HG03066 (cell line): ENCODE measurements at regions not wholly inside any gene's neighbourhood (a gene's known extent, or its start where the extent isn't known, plus 50 kb on each side); places are given as distances from the start of the nearest gene placed in this dataset.
"Not testable (repeated sequence)": the region's sequence is repeated elsewhere in the genome, so short reads cannot be mapped to it uniquely, and the experiment has no call there.

Experiments
- ATAC-seq: cut with Tn5 transposase; IDR thresholded peaks from one replicate; pipeline ENCODE4 v1.9.1; 2021; ENCODE audit warnings: low read depth; ENCODE audit not compliant: unreplicated experiment

DNA sequence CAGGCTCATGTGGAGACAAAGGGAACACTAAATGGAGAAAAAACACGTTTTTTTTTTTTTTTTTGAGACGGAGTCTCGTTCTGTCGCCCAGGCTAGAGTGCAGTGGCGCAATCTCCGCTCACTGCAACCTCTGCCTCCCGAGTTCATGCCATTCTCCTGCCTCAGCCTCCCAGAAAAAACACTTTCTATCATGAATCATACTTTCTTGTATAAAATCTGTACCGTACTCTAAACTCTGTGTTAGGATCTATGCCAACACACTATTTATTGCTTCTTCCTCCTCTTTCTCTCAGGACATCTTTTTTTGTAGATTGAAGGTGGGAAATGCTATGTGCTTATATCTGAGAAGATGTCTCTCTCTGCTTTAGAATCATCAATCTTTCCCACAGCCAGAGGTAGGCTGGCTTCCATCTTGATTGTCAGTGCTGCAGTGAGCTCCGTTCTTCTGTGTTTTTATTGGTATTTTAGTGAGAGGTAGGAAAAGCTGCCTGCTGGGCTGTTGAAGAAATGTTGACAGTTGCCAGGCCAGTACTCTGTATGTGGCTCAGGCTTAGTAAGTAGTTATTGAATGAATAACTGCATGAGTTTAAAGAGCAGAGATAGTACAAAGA, 101.1 kb downstream of the GPR85 start:
- ATAC-seq: no peak

DNA sequence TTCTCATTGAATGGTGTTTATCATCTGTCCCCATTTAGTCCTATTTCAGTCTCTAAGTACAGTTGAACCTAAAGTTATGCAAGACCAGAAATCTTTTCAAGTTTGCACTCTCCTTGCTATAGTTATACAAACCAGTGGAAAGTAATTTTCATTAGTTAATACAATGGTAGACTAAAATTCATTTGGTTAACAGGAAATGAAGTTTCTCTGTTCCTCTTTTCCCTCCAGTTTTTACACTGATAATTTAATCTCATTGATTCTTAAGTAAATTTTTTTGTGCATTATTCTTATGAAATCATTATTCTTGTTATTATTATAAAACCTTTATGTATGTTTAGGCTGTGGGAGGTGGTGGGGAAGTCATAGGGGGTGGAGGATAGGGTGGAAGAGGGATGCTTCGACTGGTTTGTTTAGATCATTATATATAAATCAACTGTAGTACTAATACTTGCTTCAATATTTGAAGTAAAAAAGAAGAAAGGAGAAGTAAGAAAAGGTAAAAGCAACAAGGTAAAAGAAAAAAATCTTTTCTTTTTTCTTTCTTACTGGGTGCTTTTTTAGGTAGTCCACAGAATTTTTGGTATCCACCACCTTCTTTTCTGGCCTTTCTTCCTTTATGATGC, 104.1 kb downstream of the GPR85 start:
- peak; percentile 61 for ATAC-seq

DNA sequence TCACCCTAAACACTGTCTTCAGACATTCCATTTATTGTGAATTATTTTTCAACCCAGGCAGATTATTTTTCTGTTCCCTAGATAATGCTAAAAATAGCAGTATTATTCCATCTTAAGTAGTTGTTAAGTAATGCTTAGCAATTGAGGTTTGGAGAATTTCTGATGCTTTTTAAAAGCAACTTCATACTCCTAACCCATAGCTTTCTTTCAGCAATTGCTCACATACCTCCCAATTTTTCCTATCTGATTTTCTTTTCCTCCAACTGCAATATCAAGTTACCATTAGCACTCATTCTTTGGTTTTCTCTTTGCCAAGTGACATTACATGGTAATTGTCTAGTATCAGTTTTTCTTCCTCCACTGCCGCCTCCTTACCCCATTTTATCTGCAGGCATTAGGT, 104.7 kb downstream of the GPR85 start:
- ATAC-seq: no peak

DNA sequence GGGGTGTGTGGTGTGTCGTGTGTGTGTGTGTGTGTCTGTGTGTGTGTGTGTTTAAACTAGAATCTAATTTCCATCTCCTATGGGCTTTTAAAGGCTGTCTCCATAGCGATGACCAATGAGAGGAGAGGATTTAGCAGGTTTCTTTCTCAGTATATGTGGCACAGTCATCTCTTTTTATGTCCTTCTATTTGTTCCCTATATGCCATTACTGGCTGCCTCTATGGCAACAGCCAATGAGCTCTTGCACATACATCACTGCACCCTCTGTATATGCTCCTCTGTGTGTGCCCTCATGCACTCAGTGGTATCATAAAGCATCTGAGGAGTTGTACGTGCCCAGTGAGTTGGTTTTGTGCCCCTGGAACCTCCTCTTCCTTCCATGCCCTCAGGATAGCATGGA, 107.6 kb downstream of the GPR85 start:
- ATAC-seq: not testable (repeated sequence)

DNA sequence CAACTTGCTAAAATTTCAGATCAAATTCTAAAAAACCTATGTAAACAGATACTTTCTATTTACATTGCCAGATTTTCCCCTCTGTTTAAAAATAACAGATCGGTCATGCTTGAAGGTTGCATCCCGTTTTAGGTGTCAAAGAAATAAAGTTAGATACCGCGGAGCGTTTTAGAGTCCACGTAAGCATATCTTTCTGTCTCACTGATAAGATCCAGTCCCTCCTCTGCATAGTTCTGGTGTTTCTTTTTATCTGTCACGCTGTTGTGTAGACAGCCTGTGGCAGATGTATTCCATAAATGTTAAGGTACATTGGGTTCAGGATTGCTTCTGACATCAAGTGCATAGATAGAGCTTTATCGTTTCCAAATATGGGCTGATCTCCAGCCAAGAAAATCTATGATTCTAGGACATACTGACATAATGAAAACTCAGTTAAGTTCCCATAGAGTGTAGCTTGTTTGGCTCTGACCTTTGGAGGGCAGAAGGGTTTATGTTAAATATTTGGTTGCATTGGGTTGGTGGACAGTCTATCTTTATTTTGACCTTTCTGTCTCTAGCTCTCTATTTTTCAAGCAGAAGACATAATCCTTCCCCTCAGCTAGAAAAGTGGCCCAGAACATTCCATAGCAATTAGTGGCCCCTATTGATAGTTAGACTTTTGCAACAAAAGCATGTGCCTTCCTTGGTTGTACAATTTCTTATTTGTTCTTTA, 109.2 kb downstream of the GPR85 start:
- peak; percentile 45 for ATAC-seq

DNA sequence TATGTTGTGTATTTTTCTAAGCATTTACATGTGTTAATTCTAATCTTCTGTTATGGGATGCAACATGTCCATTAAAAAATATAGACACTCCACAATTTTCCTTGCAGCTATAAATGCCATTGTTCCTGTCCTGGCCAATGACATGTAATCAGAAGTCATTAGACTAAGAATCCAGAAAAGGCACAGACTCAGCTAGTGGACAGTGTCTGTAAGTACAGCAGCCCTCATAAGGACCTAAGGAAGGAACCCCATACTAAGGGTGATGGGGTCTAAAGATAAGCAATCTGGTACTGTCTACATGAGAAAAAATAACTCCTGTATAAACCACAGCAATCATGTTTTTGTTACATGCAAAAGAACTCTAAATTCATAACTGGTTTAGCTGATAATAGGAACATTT, 115.9 kb downstream of the GPR85 start:
- ATAC-seq: no peak

DNA sequence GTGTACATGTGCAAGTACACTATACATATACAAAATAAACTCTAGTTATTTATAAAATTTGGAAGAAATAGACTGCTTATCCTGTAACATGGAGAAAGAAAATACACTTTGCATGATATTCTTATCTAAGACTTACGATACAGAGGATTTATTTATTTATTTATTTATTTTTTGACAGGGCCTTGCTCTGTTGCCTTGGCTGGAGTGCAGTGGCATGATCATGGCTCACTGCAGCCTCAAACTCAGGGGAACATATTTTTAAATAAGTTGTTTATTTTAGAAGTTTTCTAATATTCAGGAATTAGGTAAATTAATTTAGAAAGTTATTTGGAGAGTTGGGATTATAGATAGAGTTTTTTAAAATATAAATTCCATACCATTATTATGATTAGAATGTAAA, 116.7 kb downstream of the GPR85 start:
- ATAC-seq: no peak

DNA sequence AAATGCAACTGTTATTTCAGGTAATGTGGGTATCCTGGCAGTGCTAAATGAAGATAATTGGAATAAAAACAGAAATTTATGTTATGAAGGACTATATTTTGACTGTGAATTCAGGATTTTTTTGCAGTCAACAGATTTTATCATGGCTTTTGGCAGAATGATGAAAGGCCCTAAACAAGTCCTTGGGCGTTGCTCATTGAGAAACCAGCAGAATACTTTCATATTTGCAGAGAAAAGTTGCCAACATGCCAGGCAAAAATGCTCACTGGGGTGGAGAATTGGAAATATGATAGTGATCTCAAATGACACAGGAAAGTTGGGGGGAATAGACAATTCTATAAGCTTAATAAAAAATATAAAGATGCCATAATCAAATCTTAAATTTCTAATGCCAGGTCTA, 121.1 kb downstream of the GPR85 start:
- no peak for ATAC-seq

DNA sequence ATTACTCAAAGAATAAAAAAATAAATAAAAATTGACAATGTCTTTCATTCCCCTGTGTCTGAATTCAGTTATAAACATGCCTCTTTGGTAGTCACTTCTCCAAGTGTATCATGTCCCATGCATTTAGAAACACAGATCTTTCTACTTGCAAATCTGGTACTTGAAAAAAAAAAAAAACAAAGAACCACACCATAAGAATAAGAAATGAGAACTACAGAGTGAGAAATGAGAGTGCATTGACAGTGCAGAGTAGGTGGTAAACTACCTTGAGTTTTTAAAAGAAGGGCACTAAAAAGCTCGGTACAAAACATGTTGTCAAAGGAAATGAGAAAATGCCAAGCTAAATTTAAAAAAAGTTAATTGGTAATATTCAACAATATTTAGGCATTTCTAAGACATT, 123.0 kb downstream of the GPR85 start:
- no peak for ATAC-seq

DNA sequence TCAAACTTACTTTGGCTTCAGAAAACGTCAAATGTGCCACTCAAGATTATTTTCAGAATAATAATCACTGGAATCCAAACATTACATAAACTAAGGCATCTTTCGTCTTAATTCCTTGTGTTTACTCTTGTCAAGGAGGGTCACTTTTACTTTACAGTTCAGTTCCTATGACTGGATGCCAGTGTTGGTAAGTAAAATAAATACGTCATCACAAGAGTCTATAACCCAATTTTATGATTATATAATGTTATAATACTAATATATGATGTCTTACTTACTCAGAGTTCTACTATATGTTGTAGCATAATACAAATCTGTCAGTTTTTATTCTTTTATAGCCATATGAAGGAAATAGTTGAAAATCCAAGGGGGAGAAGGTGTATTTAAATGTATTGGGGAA, 123.8 kb downstream of the GPR85 start:
- ATAC-seq: no peak

DNA sequence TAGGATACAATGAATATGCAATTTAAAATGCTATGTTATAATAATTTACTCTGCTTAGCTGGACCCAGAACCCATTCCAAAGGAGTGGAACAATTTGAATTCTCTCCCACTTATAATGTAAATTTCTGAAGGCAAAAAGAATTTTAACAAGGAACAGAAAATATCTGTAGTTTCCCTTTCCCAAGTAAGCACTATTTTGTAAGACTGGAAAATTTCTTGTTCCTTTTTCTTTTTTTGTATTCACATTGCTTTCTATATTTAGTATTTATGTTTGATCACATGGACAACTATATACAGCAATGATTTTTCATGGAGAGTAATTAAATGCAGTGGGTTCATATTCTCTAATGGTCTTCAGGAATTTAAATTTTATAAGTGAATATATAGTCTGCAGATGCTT, 127.4 kb downstream of the GPR85 start:
- ATAC-seq: no peak

DNA sequence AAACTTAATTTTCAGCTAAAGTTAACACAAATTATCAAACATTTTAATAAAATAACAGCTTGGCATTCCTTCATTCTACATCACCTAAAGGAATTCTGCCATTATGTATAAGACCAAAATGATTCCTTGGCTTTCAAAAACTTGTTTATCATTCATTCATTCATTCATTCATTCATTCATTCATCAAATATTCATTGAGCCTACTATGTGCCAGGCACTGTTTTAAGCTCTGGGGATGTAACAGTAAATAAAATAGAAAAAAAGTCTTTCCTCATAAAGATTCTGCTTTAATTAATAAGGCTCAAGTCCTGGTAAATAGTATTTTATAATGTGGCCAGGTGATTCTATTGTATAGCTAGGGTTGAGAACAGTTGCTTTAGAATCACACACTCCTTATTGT, 127.9 kb downstream of the GPR85 start:
- ATAC-seq: no peak

DNA sequence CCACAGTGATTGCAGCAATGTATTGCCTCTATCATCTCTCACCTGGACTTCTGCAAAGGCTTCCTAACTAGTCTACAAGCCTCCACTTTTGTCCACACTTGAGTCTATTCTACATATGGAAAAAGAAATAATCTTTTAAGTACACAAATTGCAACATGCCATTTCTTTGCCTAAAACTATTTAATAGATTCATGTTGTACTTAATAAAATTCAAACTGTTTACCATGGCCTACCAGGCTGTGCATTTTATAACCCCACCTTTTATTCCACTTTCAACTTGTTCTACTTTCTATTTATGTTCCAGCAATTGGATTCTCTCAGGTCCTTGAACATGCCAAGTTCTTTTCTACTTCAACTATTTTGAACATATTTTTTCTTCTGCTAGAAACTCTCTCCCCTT, 128.7 kb downstream of the GPR85 start:
- no peak for ATAC-seq

DNA sequence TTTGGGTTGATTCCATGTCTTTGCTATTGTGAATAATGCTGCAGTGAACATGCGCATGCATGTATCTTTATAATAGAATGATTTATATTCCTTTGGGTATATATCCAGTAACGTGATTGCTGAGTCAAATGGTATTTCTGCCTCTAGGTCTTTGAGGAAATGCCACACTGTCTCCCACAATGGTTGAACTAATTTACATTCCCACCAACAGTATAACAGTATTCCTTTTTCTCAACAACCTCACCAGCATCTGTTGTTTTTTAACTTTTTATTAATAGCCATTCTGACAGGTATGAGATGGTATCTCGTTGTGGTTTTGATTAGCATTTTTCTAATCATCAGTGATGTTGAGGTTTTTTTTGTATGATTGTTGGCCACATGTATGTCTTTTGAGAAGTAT, 133.6 kb downstream of the GPR85 start:
- ATAC-seq: not testable (repeated sequence)

DNA sequence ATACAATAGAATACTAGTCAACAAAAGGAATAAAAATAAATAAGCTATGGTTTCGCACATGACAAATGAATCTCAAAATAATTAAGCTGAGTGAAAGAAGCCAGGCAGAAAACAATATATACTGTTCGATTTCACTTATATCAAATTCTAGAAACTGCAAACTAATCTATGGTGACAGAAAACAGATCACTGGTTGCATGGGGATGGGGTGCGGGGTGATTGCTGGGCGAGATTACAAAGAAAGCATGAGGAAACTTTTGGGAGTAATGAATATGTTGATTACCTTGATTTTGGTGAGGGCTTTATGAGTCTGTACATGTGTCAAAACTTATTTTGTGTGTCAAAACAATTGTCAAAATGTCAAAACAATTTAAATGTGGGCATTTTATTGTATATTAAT, 135.6 kb downstream of the GPR85 start:
- ATAC-seq: no peak

DNA sequence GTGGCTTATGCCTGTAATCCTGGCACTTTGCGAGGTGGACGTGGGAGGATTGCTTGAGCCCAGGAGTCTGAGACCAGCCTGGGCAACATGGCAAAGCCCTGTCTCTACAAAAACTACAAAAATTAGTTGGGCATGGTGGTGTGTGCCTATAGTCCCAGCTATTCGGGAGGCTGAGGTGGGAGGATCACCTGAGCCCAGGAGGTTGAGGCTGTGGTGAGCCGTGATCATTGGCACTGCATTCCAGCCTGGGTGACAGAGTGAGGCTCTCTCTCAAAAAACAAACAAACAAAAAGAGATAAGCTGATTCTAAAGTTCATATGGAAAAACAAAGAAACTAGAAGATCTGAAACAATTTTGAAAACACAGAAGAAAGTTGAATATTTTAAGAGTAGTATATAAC, 136.9 kb downstream of the GPR85 start:
- ATAC-seq: not testable (repeated sequence)

DNA sequence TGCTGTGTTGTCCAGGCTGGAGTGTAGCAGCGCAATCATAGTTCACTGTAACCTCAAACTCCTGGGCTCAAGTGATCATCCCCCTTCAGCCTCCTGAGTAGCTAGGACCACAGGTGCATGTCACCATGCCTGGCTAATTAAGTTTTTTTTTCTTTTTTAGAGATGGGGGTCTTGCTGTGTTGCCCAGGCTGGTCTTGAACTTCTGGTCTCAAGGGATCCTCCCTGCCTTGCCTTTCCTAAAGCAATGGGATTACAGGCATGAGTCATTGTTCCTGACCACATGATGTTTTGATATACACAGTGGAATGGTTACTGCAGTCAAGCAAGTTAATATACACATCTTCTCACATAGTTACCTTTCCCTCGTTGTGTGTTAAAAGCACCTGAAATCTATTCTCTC, 140.3 kb downstream of the GPR85 start:
- ATAC-seq: no peak

DNA sequence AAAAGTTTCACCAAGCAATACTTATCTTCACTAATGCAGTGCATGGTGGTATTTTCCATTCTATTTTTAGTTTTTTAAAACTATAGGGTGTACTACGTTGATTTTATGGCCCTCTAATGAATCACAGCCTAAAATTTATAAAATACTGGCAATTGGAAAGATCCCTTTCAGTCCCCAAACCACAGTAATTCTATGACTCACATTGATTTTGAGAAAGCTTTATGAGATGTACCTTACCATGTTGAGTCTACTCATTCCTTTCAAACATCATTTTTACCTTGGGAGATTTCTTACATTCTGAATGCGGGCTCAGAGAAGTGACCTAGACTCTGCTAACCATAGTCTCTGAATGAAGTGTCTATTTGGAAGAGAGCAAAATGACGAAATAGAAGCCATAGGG, 141.6 kb downstream of the GPR85 start:
- no peak for ATAC-seq

DNA sequence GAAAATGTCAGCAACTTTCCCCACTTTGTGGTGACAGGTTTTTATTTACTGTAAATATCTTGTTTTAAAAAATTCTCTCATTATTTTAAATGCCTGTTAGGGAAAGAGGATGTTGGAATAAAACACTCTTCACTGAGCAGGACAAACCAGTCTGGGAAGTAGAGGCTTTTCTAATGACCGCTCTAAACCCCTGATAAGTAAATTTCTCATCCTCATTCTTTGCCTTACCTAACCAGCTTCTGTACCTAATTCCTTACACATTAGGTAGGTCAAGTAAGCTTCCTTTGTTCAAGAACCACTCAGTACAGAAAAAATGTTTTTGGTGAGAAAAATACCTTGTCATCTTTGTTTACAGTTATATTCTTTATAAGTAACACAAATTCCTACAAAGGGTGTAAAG, 143.6 kb downstream of the GPR85 start:
- no peak for ATAC-seq

DNA sequence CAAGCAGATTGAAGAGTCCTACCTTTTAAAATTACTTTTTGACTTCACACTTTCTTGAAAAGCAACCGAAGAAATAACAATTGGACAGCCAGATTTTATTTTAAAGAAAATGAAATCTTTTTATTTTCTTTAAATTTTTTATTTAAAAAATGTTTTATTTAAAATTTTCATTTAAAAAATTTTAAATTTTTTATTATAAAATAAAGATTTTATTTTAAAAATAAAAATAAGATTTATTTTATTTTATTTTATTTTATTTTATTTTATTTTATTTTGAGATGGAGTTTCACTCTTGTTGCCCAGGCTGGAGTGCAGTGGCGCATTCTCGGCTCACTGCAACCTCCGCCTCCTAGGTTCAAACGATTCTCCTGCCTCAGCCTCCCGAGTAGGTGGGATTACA, 144.5 kb downstream of the GPR85 start:
- not testable (repeated sequence) for ATAC-seq

DNA sequence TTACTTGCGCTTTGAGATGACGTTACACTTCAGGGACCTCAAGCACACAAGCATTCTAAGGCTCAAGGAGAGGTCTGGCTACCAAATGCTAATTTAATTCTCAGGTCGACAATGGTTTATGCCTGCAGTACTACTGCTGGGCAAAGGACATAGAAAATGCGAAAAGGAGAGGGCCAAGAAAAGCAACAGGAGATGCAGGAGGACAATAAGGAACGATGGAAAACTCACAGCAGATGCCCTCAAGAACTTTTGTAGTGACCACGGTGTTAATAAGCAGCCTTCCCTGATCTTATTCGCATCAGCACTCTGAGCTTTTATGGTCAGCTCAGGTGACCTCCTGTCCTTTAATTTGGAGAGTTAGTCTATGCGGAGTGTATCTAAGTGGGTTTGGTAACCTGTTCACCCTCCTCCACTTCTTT, 146.3 kb downstream of the GPR85 start:
- peak; percentile 36 for ATAC-seq
